Gastrocnemius medialis (tissue), 4 donors: ENCODE measurements at regions not wholly inside any gene's neighbourhood (a gene's known extent, or its start where the extent isn't known, plus 50 kb on each side); places are given as distances from the start of the nearest gene placed in this dataset.

ENCODE experiments used
- ATAC-seq, 2 donors: fragments of 150-250 bp; one replicate each; pipeline ENCODE4 v1.9.1; 2016
- DNase-seq, 2 donors: peaks; one replicate each; pipeline ENCODE4 v3.0.0-alpha.2; 2019
- H3K27ac ChIP-seq, 4 donors: fragments of 200-600 bp; sonication (generic); 1 replicate in 1 of 4; 2 replicates in 3 of 4; pipeline ENCODE4 v1.5.1; 2016 to 2018; ENCODE audit warnings: mild to moderate bottlenecking in 2 of 4, moderate library complexity in 1 of 4
- H3K27me3 ChIP-seq, 3 donors: fragments of 200-600 bp; sonication (generic) in 2 of 3; 1 replicate in 1 of 3; 2 replicates in 2 of 3; pipeline versions ENCODE4 v1.5.1 to v1.6.0; 2016 to 2019; ENCODE audit warnings: mild to moderate bottlenecking in 1 of 3, moderate library complexity in 1 of 3
- H3K36me3 ChIP-seq, 2 donors: fragments of 200-600 bp; sonication (generic) in 1 of 2; one replicate each; pipeline ENCODE4 v1.5.1; 2017 to 2018
- H3K4me1 ChIP-seq, 2 donors: fragments of 200-600 bp; sonication (generic) in 1 of 2; one replicate each; pipeline ENCODE4 v1.5.1; 2016 to 2017; ENCODE audit warnings: mild to moderate bottlenecking in 2 of 2
- H3K4me3 ChIP-seq, 4 donors: fragments of 200-600 bp; sonication (generic) in 3 of 4; 1 replicate in 1 of 4; 2 replicates in 3 of 4; pipeline ENCODE4 v1.5.1; 2016 to 2019; ENCODE audit warnings: mild to moderate bottlenecking in 2 of 4
- H3K9me3 ChIP-seq, 3 donors: fragments of 200-600 bp; sonication (generic) in 2 of 3; 1 replicate in 1 of 3; 2 replicates in 2 of 3; pipeline ENCODE4 v1.5.1; 2016 to 2019
- CTCF ChIP-seq, 5 experiments: fragments of 450-650 bp in 3 of 5; fragments of 200-600 bp in 2 of 5; sonication (generic) in 2 of 5; IDR thresholded peaks in 4 of 5; conservative IDR thresholded peaks in 1 of 5; 1 replicate in 4 of 5; 2 replicates in 1 of 5; pipeline ENCODE4 v1.5.1; 2016 to 2019; ENCODE audit warnings: antibody characterized with exemption in 5 of 5, mild to moderate bottlenecking in 3 of 5, moderate library complexity in 3 of 5
- POLR2A ChIP-seq, 2 donors: fragments of 450-650 bp; IDR thresholded peaks; one replicate each; pipeline ENCODE4 v1.6.1; 2017; ENCODE audit warnings: antibody characterized with exemption in 2 of 2, mild to moderate bottlenecking in 2 of 2, moderate library complexity in 2 of 2
- in situ Hi-C, 4 donors: fragments of 200-750 bp; cut with MboI; loops; one replicate each; pipeline versions ENCODE4 v1.15.0 to v1.8.0; 2017; ENCODE audit warnings: low sequenced_read_pairs in 4 of 4
- intact Hi-C: fragments of 100-400 bp; cut with DNase I; formaldehyde crosslinking; loops from one replicate; pipeline ENCODE4 v1.15.1; 2023; ENCODE audit warnings: low total_unique reads

GRCh38 chr3:36250191-36250590 lies 130.1 kb upstream of the STAC start:
- DNase-seq: no peak
- H3K4me1 ChIP-seq: no peaks in the 10 kb centered on the region
- ATAC-seq: no peak
- H3K4me3 ChIP-seq: no peak overlapping the region
- no peaks in the 10 kb centered on the region for H3K9me3 ChIP-seq
- in situ Hi-C loops (no loop called here), intact Hi-C loops (no loop called here)
- H3K36me3 ChIP-seq: no peaks in the 10 kb centered on the region
- no peaks in the 10 kb centered on the region for H3K27me3 ChIP-seq
- H3K27ac ChIP-seq: no peak overlapping the region
- no peak for TF ChIP-seq POLR2A (IDR thresholded peaks at IDR 0.05)
- TF ChIP-seq CTCF (IDR thresholded peaks at IDR 0.05 in 4 of 5, conservative IDR thresholded peaks at IDR 0.05 in 1 of 5): no peak

DNA sequence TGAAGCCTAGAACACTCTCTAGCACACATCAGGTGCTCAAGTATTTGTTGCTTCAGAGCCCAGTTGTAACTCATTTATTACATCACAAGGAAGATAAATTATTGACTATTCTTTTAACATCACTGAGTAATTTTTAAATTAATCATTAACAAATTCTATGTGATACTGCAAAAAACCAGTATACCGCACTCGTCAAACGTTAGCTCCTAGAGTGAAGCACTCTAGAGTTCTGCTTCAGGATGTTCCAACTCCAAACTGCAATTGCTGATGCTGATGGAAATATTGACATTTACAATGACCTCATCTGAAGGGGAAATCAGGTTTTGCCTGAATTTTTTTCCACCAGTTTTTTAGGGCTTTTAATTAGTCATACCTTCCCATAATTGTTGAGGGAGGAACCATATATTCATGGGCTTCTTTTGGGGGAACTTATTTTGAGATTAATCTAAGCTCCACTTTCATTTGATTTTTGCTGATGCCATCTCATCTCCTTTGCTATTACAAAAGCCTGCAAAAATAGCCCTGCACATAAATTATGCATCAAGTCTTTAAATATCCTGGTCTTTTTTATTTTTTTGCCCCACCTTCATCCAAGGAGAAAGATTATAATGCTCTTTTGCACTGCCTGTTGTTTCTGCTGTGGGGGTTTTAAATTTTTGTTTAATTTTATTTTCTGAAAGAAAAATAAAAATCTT lies 123.0 kb upstream of the STAC start:
- in situ Hi-C loops: no loop called here
- TF ChIP-seq CTCF (IDR thresholded peaks at IDR 0.05 in 4 of 5, conservative IDR thresholded peaks at IDR 0.05 in 1 of 5): no peak
- no peak for TF ChIP-seq POLR2A (IDR thresholded peaks at IDR 0.05)
- H3K9me3 ChIP-seq: no peaks in the 10 kb centered on the region

DNA sequence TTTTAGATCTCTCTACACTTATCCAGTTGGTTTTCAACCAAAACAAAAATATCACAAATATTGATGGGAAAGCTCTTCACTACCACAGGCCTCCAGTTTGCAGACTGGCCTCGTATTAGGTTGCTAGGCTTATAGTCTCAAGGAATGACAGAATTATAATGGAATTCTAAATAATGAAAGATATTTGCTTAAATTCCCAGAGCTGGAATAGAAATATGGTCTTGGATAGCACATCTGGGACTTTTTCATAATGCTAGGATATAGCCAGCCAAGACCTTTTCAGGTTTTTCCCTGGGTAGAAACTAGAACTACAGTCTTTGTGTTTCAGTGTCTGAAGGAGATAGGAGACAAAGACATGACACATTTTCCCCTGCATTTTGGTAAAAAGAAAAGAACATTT lies 121.9 kb upstream of the STAC start:
- intact Hi-C loops: no loop called here
- no peaks in the 10 kb centered on the region for H3K27me3 ChIP-seq
- H3K4me3 ChIP-seq: no peak overlapping the region
- DNase-seq (no peak), ATAC-seq (no peak)
- no peaks in the 10 kb centered on the region for H3K36me3 ChIP-seq
- in situ Hi-C loops: no loop called here
- no peaks in the 10 kb centered on the region for H3K9me3 ChIP-seq
- H3K27ac ChIP-seq: no peak overlapping the region
- TF ChIP-seq POLR2A (IDR thresholded peaks at IDR 0.05): no peak
- TF ChIP-seq CTCF (IDR thresholded peaks at IDR 0.05 in 4 of 5, conservative IDR thresholded peaks at IDR 0.05 in 1 of 5): no peak
- H3K4me1 ChIP-seq: no peaks in the 10 kb centered on the region

More for the DNA sequence above, 123.0 kb upstream of the STAC start:
- no peak overlapping the region for H3K27ac ChIP-seq
- no peaks in the 10 kb centered on the region for H3K36me3 ChIP-seq
- no peak overlapping the region for H3K4me3 ChIP-seq
- intact Hi-C loops: no loop called here
- no peaks in the 10 kb centered on the region for H3K27me3 ChIP-seq
- H3K4me1 ChIP-seq: no peaks in the 10 kb centered on the region
- no peak for DNase-seq
- ATAC-seq: no peak

GRCh38 chr3:36259580-36259979 lies 120.7 kb upstream of the STAC start:
- intact Hi-C loops: no loop called here
- TF ChIP-seq CTCF (IDR thresholded peaks at IDR 0.05 in 4 of 5, conservative IDR thresholded peaks at IDR 0.05 in 1 of 5) (no peak), POLR2A (IDR thresholded peaks at IDR 0.05) (no peak)
- ATAC-seq: no peak

GRCh38 chr3:36269274-36269673 lies 111.0 kb upstream of the STAC start:
- Histone ChIP-seq H3K9me3 (no peaks in the 10 kb centered on the region), H3K27me3 (no peaks in the 10 kb centered on the region), H3K4me1 (no peaks in the 10 kb centered on the region), H3K4me3 (no peak overlapping the region), H3K36me3 (no peaks in the 10 kb centered on the region), H3K27ac (no peak overlapping the region)
- DNase-seq: no peak
- no peak for ATAC-seq
- intact Hi-C loops: no loop called here
- in situ Hi-C loops: no loop called here
- no peak for TF ChIP-seq POLR2A (IDR thresholded peaks at IDR 0.05)
- TF ChIP-seq CTCF (IDR thresholded peaks at IDR 0.05 in 4 of 5, conservative IDR thresholded peaks at IDR 0.05 in 1 of 5): no peak

More at GRCh38 chr3:36259580-36259979, 120.7 kb upstream of the STAC start:
- Histone ChIP-seq H3K36me3 (no peaks in the 10 kb centered on the region), H3K9me3 (no peaks in the 10 kb centered on the region), H3K4me1 (no peaks in the 10 kb centered on the region), H3K27me3 (no peaks in the 10 kb centered on the region), H3K27ac (no peak overlapping the region), H3K4me3 (no peak overlapping the region)
- in situ Hi-C loops: no loop called here
- DNase-seq: no peak
